ENCODE measurements at regions not wholly inside any gene's neighbourhood (a gene's known extent, or its start where the extent isn't known, plus 50 kb on each side); places are given as distances from the start of the nearest gene placed in this dataset.

DNA sequence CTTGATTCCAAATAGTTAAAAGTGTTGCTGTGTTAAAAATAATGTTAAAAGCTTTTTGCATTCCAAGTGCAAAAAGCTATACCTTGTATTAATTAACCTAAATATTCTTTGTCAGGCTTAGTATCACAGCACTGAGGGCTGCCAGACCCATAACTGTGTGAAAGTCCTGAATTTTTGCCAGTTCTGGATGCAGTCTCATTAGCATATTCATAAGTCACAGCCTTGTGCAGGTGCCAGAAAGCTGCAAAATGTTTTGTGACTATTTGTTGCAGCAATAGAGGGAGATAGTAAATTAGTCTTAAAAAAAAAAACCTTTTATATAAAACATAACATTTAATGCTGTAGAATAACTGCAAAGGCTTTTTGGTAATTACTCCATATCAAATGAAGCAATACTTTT is 56.6 kb downstream of the SLITRK1 start:
- Histone ChIP-seq H3K4me3 (no peak overlapping the region), H3K4me2 (no peak overlapping the region), H3K4me1 (no peaks in the 10 kb centered on the region), H3K9me3 (no peaks in the 10 kb centered on the region), H3K27ac (no peak overlapping the region)
- POLR2A ChIA-PET = no interaction called here
- ATAC-seq (no peak), DNase-seq (ENCODE audit: low read depth in 1 of 2, low spot score in 1 of 2) (no peak), FAIRE-seq (no peak)
- TF ChIP-seq CHD4 (IDR thresholded peaks at IDR 0.05; ENCODE audit: borderline replicate concordance) (no peak), HDAC2 (IDR thresholded peaks at IDR 0.05) (no peak), CTCF (IDR thresholded peaks at IDR 0.05) (no peak), CEBPB (IDR thresholded peaks at IDR 0.05) (no peak), JUNB (IDR thresholded peaks at IDR 0.05) (no peak), SMC3 (IDR thresholded peaks at IDR 0.05) (no peak), EHMT2 (IDR thresholded peaks at IDR 0.05; ENCODE audit: low read depth) (no peak), NR3C1 (IDR thresholded peaks at IDR 0.05) (no peak), ZC3H11A (IDR thresholded peaks at IDR 0.05) (no peak), ZSCAN20 (CRISPR knock-in tag; IDR thresholded peaks at IDR 0.05) (no peak), KDM1A (IDR thresholded peaks at IDR 0.05; ENCODE audit: low read depth) (no peak)
- TF ChIP-seq, protein P1, sequence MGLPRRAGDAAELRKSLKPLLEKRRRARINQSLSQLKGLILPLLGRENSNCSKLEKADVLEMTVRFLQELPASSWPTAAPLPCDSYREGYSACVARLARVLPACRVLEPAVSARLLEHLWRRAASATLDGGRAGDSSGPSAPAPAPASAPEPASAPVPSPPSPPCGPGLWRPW (IDR thresholded peaks at IDR 0.05) = no peak
- CTCF ChIA-PET = no interaction called here

- no peak overlapping the region for H3K4me2 ChIP-seq
- TF ChIP-seq CHD4 (IDR thresholded peaks at IDR 0.05; ENCODE audit: borderline replicate concordance) = no peak
- TF ChIP-seq NFE2L2 (conservative IDR thresholded peaks at IDR 0.05; ENCODE audit: low read length) = no peak
- no peak for TF ChIP-seq KDM1A (IDR thresholded peaks at IDR 0.05; ENCODE audit: low read depth)
- no peak for TF ChIP-seq BHLHE40 (IDR thresholded peaks at IDR 0.05; ENCODE audit: low read depth, low read length)
- no peak for TF ChIP-seq EP300 (IDR thresholded peaks at IDR 0.05)
- TF ChIP-seq BCL3 (IDR thresholded peaks at IDR 0.05) = no peak
- no peak for TF ChIP-seq NR3C1 (IDR thresholded peaks at IDR 0.05)
- TF ChIP-seq, protein P2, sequence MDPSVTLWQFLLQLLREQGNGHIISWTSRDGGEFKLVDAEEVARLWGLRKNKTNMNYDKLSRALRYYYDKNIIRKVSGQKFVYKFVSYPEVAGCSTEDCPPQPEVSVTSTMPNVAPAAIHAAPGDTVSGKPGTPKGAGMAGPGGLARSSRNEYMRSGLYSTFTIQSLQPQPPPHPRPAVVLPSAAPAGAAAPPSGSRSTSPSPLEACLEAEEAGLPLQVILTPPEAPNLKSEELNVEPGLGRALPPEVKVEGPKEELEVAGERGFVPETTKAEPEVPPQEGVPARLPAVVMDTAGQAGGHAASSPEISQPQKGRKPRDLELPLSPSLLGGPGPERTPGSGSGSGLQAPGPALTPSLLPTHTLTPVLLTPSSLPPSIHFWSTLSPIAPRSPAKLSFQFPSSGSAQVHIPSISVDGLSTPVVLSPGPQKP (IDR thresholded peaks at IDR 0.05; ENCODE audit: low read depth, low read length) = no peak
- TF ChIP-seq RAD21 (conservative IDR thresholded peaks at IDR 0.05 in 1 of 2, IDR thresholded peaks at IDR 0.05 in 1 of 2) = no peak
- no peak for TF ChIP-seq HEYL (CRISPR knock-in tag; IDR thresholded peaks at IDR 0.05)
- TF ChIP-seq POLR2AphosphoS2 (conservative IDR thresholded peaks at IDR 0.05; ENCODE audit: low read length) = no peak
- TF ChIP-seq SMC3 (IDR thresholded peaks at IDR 0.05) = no peak
- no peak for TF ChIP-seq E2F6 (IDR thresholded peaks at IDR 0.05; ENCODE audit: borderline replicate concordance, low read depth)
- no peak for TF ChIP-seq SREBF2 (IDR thresholded peaks at IDR 0.05)
- TF ChIP-seq RFX5 (IDR thresholded peaks at IDR 0.05) = no peak
- TF ChIP-seq TP53 (CRISPR knock-in tag; IDR thresholded peaks at IDR 0.05) = no peak
- ChIA-PET POLR2A (no interaction called here), CTCF (no interaction called here)
- ATAC-seq (no peak), FAIRE-seq (no peak), DNase-seq (ENCODE audit: low read depth in 1 of 2, low spot score in 1 of 2) (no peak)
- H3K4me3 ChIP-seq = no peak overlapping the region
- no peaks in the 10 kb centered on the region for H3K4me1 ChIP-seq
- H3K27ac ChIP-seq = no peak overlapping the region
- 14% methylated on average over 1 of the region's 8 CpGs for WGBS (ENCODE audit: missing lambda C conversion rate)
- no peaks in the 10 kb centered on the region for H3K9me3 ChIP-seq
Observed at GRCh38 chr13:83824560-83824959, 57.7 kb downstream of the SLITRK1 start.

All from A549 (cell line).